Loucy (cell line): ENCODE measurements at regions not wholly inside any gene's neighbourhood (a gene's known extent, or its start where the extent isn't known, plus 50 kb on each side); places are given as distances from the start of the nearest gene placed in this dataset.

Source experiments
- EZH2phosphoT487 ChIP-seq: fragments of 200-600 bp; IDR thresholded peaks from 2 replicates; pipeline ENCODE4 v1.6.1; 2018; ENCODE audit warnings: antibody characterized with exemption, mild to moderate bottlenecking, moderate library complexity, borderline replicate concordance
- TF ChIP-seq, protein P1 (sequence below): fragments of 200-600 bp; sonication (generic); conservative IDR thresholded peaks from 2 replicates; pipeline ENCODE4 v1.5.1; 2014; ENCODE audit warnings: mild to moderate bottlenecking, antibody characterized with exemption, low read length

DNA sequence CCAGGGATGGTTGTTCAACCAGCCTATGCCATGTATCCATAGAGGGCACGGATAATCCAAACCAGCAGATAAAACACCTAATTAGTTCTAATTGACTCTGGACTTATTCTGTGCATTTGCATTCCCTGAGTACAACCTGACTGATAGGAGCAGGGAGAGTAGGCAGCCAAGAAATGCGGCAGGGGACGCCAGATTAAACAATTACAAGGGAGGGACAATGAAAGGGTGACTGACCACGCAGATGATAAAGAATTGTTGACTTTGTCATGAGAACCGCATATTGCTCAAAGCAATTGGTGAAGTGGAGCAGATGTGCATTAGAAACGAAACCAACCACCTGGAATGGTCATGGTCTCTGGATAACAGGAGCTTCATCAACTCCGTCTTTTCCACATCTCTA lies 369.1 kb upstream of the FRG2C start:
- no peak for TF ChIP-seq EZH2phosphoT487
- TF ChIP-seq, protein P1, sequence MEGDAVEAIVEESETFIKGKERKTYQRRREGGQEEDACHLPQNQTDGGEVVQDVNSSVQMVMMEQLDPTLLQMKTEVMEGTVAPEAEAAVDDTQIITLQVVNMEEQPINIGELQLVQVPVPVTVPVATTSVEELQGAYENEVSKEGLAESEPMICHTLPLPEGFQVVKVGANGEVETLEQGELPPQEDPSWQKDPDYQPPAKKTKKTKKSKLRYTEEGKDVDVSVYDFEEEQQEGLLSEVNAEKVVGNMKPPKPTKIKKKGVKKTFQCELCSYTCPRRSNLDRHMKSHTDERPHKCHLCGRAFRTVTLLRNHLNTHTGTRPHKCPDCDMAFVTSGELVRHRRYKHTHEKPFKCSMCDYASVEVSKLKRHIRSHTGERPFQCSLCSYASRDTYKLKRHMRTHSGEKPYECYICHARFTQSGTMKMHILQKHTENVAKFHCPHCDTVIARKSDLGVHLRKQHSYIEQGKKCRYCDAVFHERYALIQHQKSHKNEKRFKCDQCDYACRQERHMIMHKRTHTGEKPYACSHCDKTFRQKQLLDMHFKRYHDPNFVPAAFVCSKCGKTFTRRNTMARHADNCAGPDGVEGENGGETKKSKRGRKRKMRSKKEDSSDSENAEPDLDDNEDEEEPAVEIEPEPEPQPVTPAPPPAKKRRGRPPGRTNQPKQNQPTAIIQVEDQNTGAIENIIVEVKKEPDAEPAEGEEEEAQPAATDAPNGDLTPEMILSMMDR, result no peak
